Astrocyte (in vitro differentiated cells and primary cell): ENCODE measurements at regions not wholly inside any gene's neighbourhood (a gene's known extent, or its start where the extent isn't known, plus 50 kb on each side); places are given as distances from the start of the nearest gene placed in this dataset.
A peak's percentile ranks its signal among the peaks of the same experiment; 100 is the strongest.

Experiments used
- DNase-seq: peaks from one replicate; pipeline ENCODE4 v3.0.0-alpha.2; 2010; ENCODE audit warnings: low read depth
- FAIRE-seq: peaks from 2 replicates; lab custom pipeline; 2011; peaks lifted over from hg19 to GRCh38; lab: Jason Lieb, UNC
- H2AFZ ChIP-seq: 2 replicates; pipeline ENCODE4 v1.6.0; 2012; ENCODE audit warnings: low read depth, low read length, inconsistent platforms
- H3K27ac ChIP-seq: 2 replicates; pipeline ENCODE4 v1.5.1; 2011; ENCODE audit warnings: low read depth, low read length, inconsistent platforms
- H3K27me3 ChIP-seq: 2 replicates; pipeline ENCODE4 v1.6.0; 2011; ENCODE audit warnings: low read length, inconsistent platforms; ENCODE audit not compliant: insufficient read depth
- H3K36me3 ChIP-seq: 2 replicates; pipeline ENCODE4 v1.5.1; 2011; ENCODE audit warnings: low read length, inconsistent platforms; ENCODE audit not compliant: insufficient read depth
- H3K4me1 ChIP-seq: 2 replicates; pipeline ENCODE4 v1.5.1; 2011; ENCODE audit warnings: low read length, inconsistent platforms; ENCODE audit not compliant: insufficient read depth
- H3K4me2 ChIP-seq: 2 replicates; pipeline ENCODE4 v1.6.0; 2012; ENCODE audit warnings: low read length, inconsistent platforms
- H3K4me3 ChIP-seq: 2 replicates; pipeline ENCODE4 v1.5.1; 2011; ENCODE audit warnings: low read depth, mild to moderate bottlenecking, low read length, inconsistent platforms; ENCODE audit not compliant: insufficient read depth
- H3K79me2 ChIP-seq: 2 replicates; pipeline ENCODE4 v1.6.0; 2012; ENCODE audit warnings: mild to moderate bottlenecking, low read length, inconsistent platforms; ENCODE audit not compliant: insufficient read depth
- H3K9ac ChIP-seq: 2 replicates; pipeline ENCODE4 v1.6.0; 2012; ENCODE audit warnings: mild to moderate bottlenecking, low read length, inconsistent platforms
- H3K9me3 ChIP-seq: 2 replicates; pipeline ENCODE4 v1.5.1; 2012; ENCODE audit warnings: low read depth, mild to moderate bottlenecking, low read length, inconsistent platforms; ENCODE audit not compliant: insufficient read depth
- H4K20me1 ChIP-seq: 2 replicates; pipeline ENCODE4 v1.6.0; 2012; ENCODE audit warnings: low read length, inconsistent platforms; ENCODE audit not compliant: insufficient read depth
- H3K27ac Mint-ChIP-seq: one replicate; pipeline ENCODE4 v1.8.0; 2021; ENCODE audit warnings: mild to moderate bottlenecking, mixed read lengths; ENCODE audit not compliant: unreplicated experiment
- H3K27me3 Mint-ChIP-seq: one replicate; pipeline ENCODE4 v1.8.0; 2021; ENCODE audit warnings: low read depth, mixed read lengths; ENCODE audit not compliant: unreplicated experiment
- H3K36me3 Mint-ChIP-seq: one replicate; pipeline ENCODE4 v1.8.0; 2021; ENCODE audit warnings: low read depth, mixed read lengths; ENCODE audit not compliant: unreplicated experiment
- H3K4me1 Mint-ChIP-seq: one replicate; pipeline ENCODE4 v1.8.0; 2021; ENCODE audit warnings: low read depth, mixed read lengths; ENCODE audit not compliant: unreplicated experiment
- H3K4me3 Mint-ChIP-seq: one replicate; pipeline ENCODE4 v1.8.0; 2021; ENCODE audit warnings: mild to moderate bottlenecking, moderate library complexity, mixed read lengths; ENCODE audit not compliant: unreplicated experiment
- H3K9me3 Mint-ChIP-seq: one replicate; pipeline ENCODE4 v1.8.0; 2021; ENCODE audit warnings: mild to moderate bottlenecking, mixed read lengths; ENCODE audit not compliant: unreplicated experiment
- CTCF ChIP-seq: IDR thresholded peaks from 2 replicates; pipeline ENCODE4 v1.5.1; 2011; ENCODE audit warnings: low read depth, mild to moderate bottlenecking, inconsistent platforms, low read length, moderate library complexity; ENCODE audit not compliant: insufficient read depth
- EZH2 ChIP-seq: IDR thresholded peaks from 2 replicates; pipeline ENCODE4 v1.6.1; 2012; ENCODE audit warnings: mild to moderate bottlenecking, low read length, inconsistent platforms; ENCODE audit not compliant: insufficient read depth

- Histone ChIP-seq H3K4me1 (no peaks in the 10 kb centered on the region), H3K9ac (no peak overlapping the region), H3K27ac (no peak overlapping the region), H3K27me3 (no peaks in the 10 kb centered on the region), H2AFZ (no peak overlapping the region), H3K36me3 (no peaks in the 10 kb centered on the region), H4K20me1 (no peaks in the 10 kb centered on the region), H3K4me2 (no peak overlapping the region), H3K79me2 (no peaks in the 10 kb centered on the region), H3K4me3 (no peak overlapping the region), H3K9me3 (no peaks in the 10 kb centered on the region)
- Mint-ChIP-seq H3K4me3 (no peak overlapping the region), H3K9me3 (peaks cover 1% of the 10 kb centered on the region), H3K36me3 (no peaks in the 10 kb centered on the region), H3K4me1 (peaks cover 10% of the 10 kb centered on the region), H3K27ac (no peak overlapping the region), H3K27me3 (no peaks in the 10 kb centered on the region)
- DNase-seq (peak; percentile 6), FAIRE-seq (no peak)
- TF ChIP-seq EZH2 (no peak), CTCF (no peak)
Measured at GRCh38 chr6:15897063-15897876, 231.6 kb upstream of the MYLIP start.

DNA sequence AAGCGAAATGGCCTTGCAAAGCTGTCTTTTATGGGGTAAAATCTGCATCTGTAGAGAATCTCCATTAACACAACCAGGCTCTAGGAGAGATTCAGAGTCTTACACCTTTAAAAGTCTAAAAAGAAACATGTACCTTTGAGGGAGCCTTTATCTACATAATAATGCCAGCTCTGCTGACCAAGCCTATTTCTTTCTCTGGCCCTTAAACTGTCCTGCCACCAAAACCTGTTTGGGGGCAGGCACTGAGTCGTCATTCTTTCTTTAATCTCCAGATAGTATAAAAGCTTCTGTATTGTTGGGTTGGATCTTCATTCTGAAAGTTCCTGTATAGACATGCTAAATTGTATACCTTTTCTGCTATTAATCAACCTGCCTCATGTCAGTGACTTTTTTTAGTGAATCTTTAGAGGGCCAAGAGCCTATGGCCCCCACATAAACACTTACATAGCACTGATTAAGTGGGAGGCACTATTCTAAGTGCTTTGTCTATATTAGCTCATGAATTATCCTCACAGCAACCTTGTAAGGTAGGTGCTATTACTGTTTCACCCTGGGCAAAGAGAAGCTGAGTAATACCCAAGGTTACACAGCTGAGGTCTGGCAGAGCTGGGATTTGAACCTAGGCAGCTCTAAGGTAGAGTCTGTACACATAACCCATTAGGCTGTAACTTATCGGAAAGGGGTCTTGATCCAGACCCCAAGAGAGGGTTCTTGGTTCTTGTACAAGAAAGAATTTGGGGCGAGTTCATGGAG is 232.3 kb upstream of the DTNBP1 start:
- Mint-ChIP-seq H3K27me3 (no peaks in the 10 kb centered on the region), H3K4me1 (peaks cover 7% of the 10 kb centered on the region), H3K27ac (no peak overlapping the region), H3K9me3 (no peaks in the 10 kb centered on the region), H3K4me3 (no peak overlapping the region), H3K36me3 (no peaks in the 10 kb centered on the region)
- no peak overlapping the region for H3K9ac ChIP-seq
- H4K20me1 ChIP-seq, result no peaks in the 10 kb centered on the region
- no peak overlapping the region for H3K4me3 ChIP-seq
- H3K27ac ChIP-seq, result no peak overlapping the region
- H3K4me2 ChIP-seq, result no peak overlapping the region
- no peaks in the 10 kb centered on the region for H3K79me2 ChIP-seq
- H3K9me3 ChIP-seq, result no peaks in the 10 kb centered on the region
- no peak for FAIRE-seq
- H2AFZ ChIP-seq, result no peak overlapping the region
- H3K36me3 ChIP-seq, result no peaks in the 10 kb centered on the region
- H3K27me3 ChIP-seq, result no peaks in the 10 kb centered on the region
- TF ChIP-seq CTCF (no peak), EZH2 (no peak)
- DNase-seq, result no peak
- H3K4me1 ChIP-seq, result no peaks in the 10 kb centered on the region
